OCI-LY7 (cell line): ENCODE measurements at regions not wholly inside any gene's neighbourhood (a gene's known extent, or its start where the extent isn't known, plus 50 kb on each side); places are given as distances from the start of the nearest gene placed in this dataset.

Experiments
- EZH2phosphoT487 ChIP-seq: fragments of 200-600 bp; sonication (generic); IDR thresholded peaks from 2 replicates; pipeline ENCODE4 v1.6.1; 2018; ENCODE audit warnings: low read depth, borderline replicate concordance, mild to moderate bottlenecking, mixed run types, antibody characterized with exemption, low read length, moderate library complexity, mixed read lengths
- TF ChIP-seq, protein P1 (sequence below): fragments of 200-600 bp; sonication (generic); conservative IDR thresholded peaks from 2 replicates; pipeline ENCODE4 v1.5.1; 2014; ENCODE audit warnings: mild to moderate bottlenecking, antibody characterized with exemption, low read length, moderate library complexity, mixed read lengths

DNA sequence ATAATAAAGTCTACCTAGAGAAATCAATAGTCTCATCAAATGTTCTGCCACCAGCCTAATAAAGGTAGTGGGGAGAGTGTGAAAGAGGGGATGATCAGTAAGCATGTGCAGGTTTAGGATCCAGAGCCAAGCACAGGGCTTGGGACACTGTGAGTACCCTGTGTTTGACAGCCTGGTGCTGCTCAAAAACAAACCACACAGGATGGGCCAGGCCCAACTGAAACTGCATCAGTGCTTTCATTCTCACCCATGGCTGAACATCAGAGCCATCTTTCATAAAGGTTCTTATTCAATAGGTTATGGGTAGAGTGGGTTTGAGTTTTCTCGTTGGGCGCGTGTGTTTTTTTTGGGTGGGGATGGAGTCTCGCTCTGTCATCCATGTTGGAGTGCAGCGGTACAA is 87.3 kb upstream of the NHSL1 start:
- TF ChIP-seq, protein P1, sequence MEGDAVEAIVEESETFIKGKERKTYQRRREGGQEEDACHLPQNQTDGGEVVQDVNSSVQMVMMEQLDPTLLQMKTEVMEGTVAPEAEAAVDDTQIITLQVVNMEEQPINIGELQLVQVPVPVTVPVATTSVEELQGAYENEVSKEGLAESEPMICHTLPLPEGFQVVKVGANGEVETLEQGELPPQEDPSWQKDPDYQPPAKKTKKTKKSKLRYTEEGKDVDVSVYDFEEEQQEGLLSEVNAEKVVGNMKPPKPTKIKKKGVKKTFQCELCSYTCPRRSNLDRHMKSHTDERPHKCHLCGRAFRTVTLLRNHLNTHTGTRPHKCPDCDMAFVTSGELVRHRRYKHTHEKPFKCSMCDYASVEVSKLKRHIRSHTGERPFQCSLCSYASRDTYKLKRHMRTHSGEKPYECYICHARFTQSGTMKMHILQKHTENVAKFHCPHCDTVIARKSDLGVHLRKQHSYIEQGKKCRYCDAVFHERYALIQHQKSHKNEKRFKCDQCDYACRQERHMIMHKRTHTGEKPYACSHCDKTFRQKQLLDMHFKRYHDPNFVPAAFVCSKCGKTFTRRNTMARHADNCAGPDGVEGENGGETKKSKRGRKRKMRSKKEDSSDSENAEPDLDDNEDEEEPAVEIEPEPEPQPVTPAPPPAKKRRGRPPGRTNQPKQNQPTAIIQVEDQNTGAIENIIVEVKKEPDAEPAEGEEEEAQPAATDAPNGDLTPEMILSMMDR = no peak
- no peak for TF ChIP-seq EZH2phosphoT487
